HepG2 (cell line): ENCODE measurements at regions not wholly inside any gene's neighbourhood (a gene's known extent, or its start where the extent isn't known, plus 50 kb on each side); places are given as distances from the start of the nearest gene placed in this dataset.

ENCODE experiments used
- ATAC-seq: fragments of 200-7000 bp; cut with Tn5 transposase; 3 replicates; pipeline ENCODE4 v1.9.1; 2020; ENCODE audit warnings: mild to moderate bottlenecking, moderate library complexity
- BruUV-seq: library from RNA; stranded (reverse); fragments of 400-500 nt; replicated peaks from 2 replicates; lab custom pipeline; 2021; lab: Mats Ljungman, UMichigan
- CTCF ChIA-PET: fragments of 300-600 bp; formaldehyde crosslinking; extraction: SDS; loops from one replicate; lab custom pipeline; 2021; ENCODE audit warnings: low total read pairs, inconsistent platforms, low intra/inter-chr PET ratio; lab: Yijun Ruan, JAX
- POLR2A ChIA-PET: fragments of 350-600 bp; sonication (Branson Sonifier 250); formaldehyde crosslinking; loops from one replicate; lab custom pipeline; 2020; ENCODE audit warnings: antibody characterized with exemption, inconsistent platforms; lab: Yijun Ruan, JAX
- DNase-seq: peaks from one replicate; pipeline ENCODE4 v3.0.0-alpha.2; 2015; ENCODE audit warnings: low spot score
- FAIRE-seq: peaks from 3 replicates; lab custom pipeline; 2011; peaks lifted over from hg19 to GRCh38; lab: Jason Lieb, UNC
- H2AFZ ChIP-seq: one replicate; pipeline ENCODE4 v1.6.1; 2011; ENCODE audit warnings: low read length, inconsistent platforms
- H3K27ac ChIP-seq: fragments of 300-600 bp; 3 replicates; pipeline ENCODE4 v1.8.0; 2011; ENCODE audit warnings: mixed run types, mild to moderate bottlenecking, mixed read lengths, low read length, inconsistent platforms; ENCODE audit not compliant: insufficient read depth; ENCODE audit errors: extremely low read length
- H3K27me3 ChIP-seq, 2 experiments: fragments of 200-600 bp in 1 of 2; 2 replicates in 1 of 2; 3 replicates in 1 of 2; pipeline versions ENCODE4 v1.6.0 to v1.8.0; 2011; ENCODE audit warnings: low read length in 2 of 2, mild to moderate bottlenecking in 2 of 2, moderate library complexity in 2 of 2, inconsistent platforms in 1 of 2; ENCODE audit not compliant: insufficient read depth in 2 of 2, control insufficient read depth in 1 of 2
- H3K36me3 ChIP-seq, 2 experiments: fragments of 200-600 bp in 1 of 2; replicated peaks in 1 of 2; 2 replicates in 1 of 2; 3 replicates in 1 of 2; pipeline versions ENCODE4 v1.5.1 to v1.8.0; 2011; ENCODE audit warnings: low read length in 2 of 2, inconsistent platforms in 1 of 2; ENCODE audit not compliant: insufficient read depth in 2 of 2, control insufficient read depth in 1 of 2
- H3K4me1 ChIP-seq: 2 replicates; pipeline ENCODE4 v1.5.1; 2012; ENCODE audit warnings: low read length, inconsistent platforms; ENCODE audit not compliant: insufficient read depth
- H3K4me2 ChIP-seq: 2 replicates; pipeline ENCODE4 v1.6.0; 2011; ENCODE audit warnings: low read depth, low read length, inconsistent platforms
- H3K4me3 ChIP-seq, 3 experiments: fragments of 200-600 bp in 1 of 3; sonication (generic), shearing (Covaris generic) in 1 of 3; replicated peaks in 1 of 3; 2 replicates each; pipeline ENCODE4 v1.5.1; 2011 to 2016; ENCODE audit warnings: low read length in 3 of 3, inconsistent platforms in 2 of 3, low read depth in 2 of 3, mild to moderate bottlenecking in 2 of 3, control low read depth in 1 of 3, mixed read lengths in 1 of 3; ENCODE audit not compliant: insufficient read depth in 1 of 3
- H3K79me2 ChIP-seq: one replicate; pipeline ENCODE4 v1.6.1; 2011; ENCODE audit warnings: low read length, inconsistent platforms; ENCODE audit not compliant: insufficient read depth
- H3K9ac ChIP-seq: 2 replicates; pipeline ENCODE4 v1.6.0; 2011; ENCODE audit warnings: mild to moderate bottlenecking, low read depth, low read length, inconsistent platforms; ENCODE audit not compliant: insufficient read depth
- H3K9me3 ChIP-seq: 2 replicates; pipeline ENCODE4 v1.5.1; 2012; ENCODE audit warnings: mild to moderate bottlenecking, low read length
- H4K20me1 ChIP-seq: 2 replicates; pipeline ENCODE4 v1.6.0; 2011; ENCODE audit warnings: inconsistent platforms, mild to moderate bottlenecking, low read length, moderate library complexity; ENCODE audit not compliant: insufficient read depth
- RBM39 ChIP-seq: fragments of 200-400 bp; formaldehyde crosslinking; IDR thresholded peaks from one replicate; pipeline ENCODE4 v1.6.1; 2018; ENCODE audit warnings: antibody characterized with exemption, mild to moderate bottlenecking, low read depth, low read length; ENCODE audit not compliant: poor library complexity, severe bottlenecking
- TOE1 ChIP-seq: sonication (generic); formaldehyde crosslinking; IDR thresholded peaks from 2 replicates; pipeline ENCODE4 v1.4.0; 2020; ENCODE audit warnings: mild to moderate bottlenecking, missing genetic modification reagents
- ZBTB20 ChIP-seq: sonication (generic); formaldehyde crosslinking; IDR thresholded peaks from 2 replicates; pipeline ENCODE4 v1.8.1; 2023; ENCODE audit warnings: missing genetic modification reagents, low read depth, mild to moderate bottlenecking, borderline replicate concordance
- ZNF318 ChIP-seq: sonication (generic); formaldehyde crosslinking; IDR thresholded peaks from 2 replicates; pipeline ENCODE4 v1.4.0; 2020; ENCODE audit warnings: mild to moderate bottlenecking, missing genetic modification reagents
- WGBS: methylation state at CpG from one replicate; pipeline ENCODE4 v1.1.6; 2017; ENCODE audit warnings: low lambda C conversion rate; 5-methylcytosine and 5-hydroxymethylcytosine counted together
- in situ Hi-C: cut with HindIII; loops from 2 replicates; pipeline ENCODE4 v1.10.0; 2017; ENCODE audit warnings: low pct_unique_long_range_greater_than_20kb; ENCODE audit not compliant: extremely low pct_ligation_motif_present
- intact Hi-C: fragments of 100-400 bp; cut with micrococcal nuclease; formaldehyde crosslinking; loops from one replicate; pipeline ENCODE4 v1.10.0; 2022; ENCODE audit not compliant: unreplicated experiment
- TF ChIP-seq, protein P1 (sequence below): IDR thresholded peaks from 2 replicates; pipeline ENCODE4 v1.6.1; 2016; ENCODE audit warnings: missing compliant biosample characterization, missing genetic modification reagents, borderline replicate concordance
- TF ChIP-seq, protein P2 (sequence below): sonication (generic); formaldehyde crosslinking; IDR thresholded peaks from 2 replicates; pipeline ENCODE4 v1.4.0; 2020; ENCODE audit warnings: mild to moderate bottlenecking, missing genetic modification reagents

DNA sequence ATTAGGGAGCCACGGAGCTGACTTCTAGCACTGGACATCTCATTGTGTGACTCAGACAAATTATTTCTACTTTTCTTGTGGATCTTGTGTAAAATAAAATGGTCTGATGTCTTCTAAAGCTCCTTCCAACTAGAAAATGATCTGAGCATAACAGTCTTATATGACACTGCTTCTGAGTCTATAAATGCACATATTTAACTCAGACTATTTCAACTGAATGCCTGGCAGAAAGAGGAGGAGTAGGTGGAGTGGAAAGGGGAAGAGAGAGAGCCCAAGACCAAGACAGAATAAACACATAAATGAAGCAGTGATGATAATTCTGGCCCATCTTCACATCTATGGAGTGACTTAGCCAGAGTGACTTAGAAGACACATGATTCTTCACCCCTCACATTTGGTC lies 162.3 kb upstream of the PDZRN3 start:
- no peaks in the 10 kb centered on the region for H4K20me1 ChIP-seq
- no peak for TF ChIP-seq RBM39
- TF ChIP-seq, protein P1, sequence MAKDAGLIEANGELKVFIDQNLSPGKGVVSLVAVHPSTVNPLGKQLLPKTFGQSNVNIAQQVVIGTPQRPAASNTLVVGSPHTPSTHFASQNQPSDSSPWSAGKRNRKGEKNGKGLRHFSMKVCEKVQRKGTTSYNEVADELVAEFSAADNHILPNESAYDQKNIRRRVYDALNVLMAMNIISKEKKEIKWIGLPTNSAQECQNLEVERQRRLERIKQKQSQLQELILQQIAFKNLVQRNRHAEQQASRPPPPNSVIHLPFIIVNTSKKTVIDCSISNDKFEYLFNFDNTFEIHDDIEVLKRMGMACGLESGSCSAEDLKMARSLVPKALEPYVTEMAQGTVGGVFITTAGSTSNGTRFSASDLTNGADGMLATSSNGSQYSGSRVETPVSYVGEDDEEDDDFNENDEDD (CRISPR knock-in tag) = no peak
- TF ChIP-seq, protein P2, sequence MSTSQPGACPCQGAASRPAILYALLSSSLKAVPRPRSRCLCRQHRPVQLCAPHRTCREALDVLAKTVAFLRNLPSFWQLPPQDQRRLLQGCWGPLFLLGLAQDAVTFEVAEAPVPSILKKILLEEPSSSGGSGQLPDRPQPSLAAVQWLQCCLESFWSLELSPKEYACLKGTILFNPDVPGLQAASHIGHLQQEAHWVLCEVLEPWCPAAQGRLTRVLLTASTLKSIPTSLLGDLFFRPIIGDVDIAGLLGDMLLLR (CRISPR knock-in tag) = no peak
- TF ChIP-seq ZNF318 (CRISPR knock-in tag) = no peak
- TF ChIP-seq ZBTB20 (CRISPR knock-in tag) = no peak
- TF ChIP-seq TOE1 (CRISPR knock-in tag) = no peak
- POLR2A ChIA-PET = no interaction called here
- H3K36me3 ChIP-seq = no peaks in the 10 kb centered on the region
- no TSS peak for BruUV-seq
- CTCF ChIA-PET = no interaction called here
- in situ Hi-C loops (no loop called here), intact Hi-C loops (no loop called here)
- no peak for ATAC-seq
- no peaks in the 10 kb centered on the region for H3K27me3 ChIP-seq
- no peak for DNase-seq
- WGBS = 0% methylated on average over 1 of the region's 1 CpG
- H3K4me3 ChIP-seq = no peak overlapping the region
- no peaks in the 10 kb centered on the region for H3K4me1 ChIP-seq
- no peak for FAIRE-seq
- no peak overlapping the region for H2AFZ ChIP-seq
- no peak overlapping the region for H3K4me2 ChIP-seq
- H3K9ac ChIP-seq = no peak overlapping the region
- no peak overlapping the region for H3K27ac ChIP-seq
- no peaks in the 10 kb centered on the region for H3K79me2 ChIP-seq
- no peaks in the 10 kb centered on the region for H3K9me3 ChIP-seq
